Putamen (tissue), 1 donor: ENCODE measurements at regions not wholly inside any gene's neighbourhood (a gene's known extent, or its start where the extent isn't known, plus 50 kb on each side); places are given as distances from the start of the nearest gene placed in this dataset.
"Not testable (repeated sequence)": the region's sequence is repeated elsewhere in the genome, so short reads cannot be mapped to it uniquely, and the experiment has no call there.

ENCODE experiments used
- DNase-seq: peaks from one replicate; pipeline ENCODE4 v3.0.0-alpha.2; 2016; ENCODE audit warnings: low spot score

DNA sequence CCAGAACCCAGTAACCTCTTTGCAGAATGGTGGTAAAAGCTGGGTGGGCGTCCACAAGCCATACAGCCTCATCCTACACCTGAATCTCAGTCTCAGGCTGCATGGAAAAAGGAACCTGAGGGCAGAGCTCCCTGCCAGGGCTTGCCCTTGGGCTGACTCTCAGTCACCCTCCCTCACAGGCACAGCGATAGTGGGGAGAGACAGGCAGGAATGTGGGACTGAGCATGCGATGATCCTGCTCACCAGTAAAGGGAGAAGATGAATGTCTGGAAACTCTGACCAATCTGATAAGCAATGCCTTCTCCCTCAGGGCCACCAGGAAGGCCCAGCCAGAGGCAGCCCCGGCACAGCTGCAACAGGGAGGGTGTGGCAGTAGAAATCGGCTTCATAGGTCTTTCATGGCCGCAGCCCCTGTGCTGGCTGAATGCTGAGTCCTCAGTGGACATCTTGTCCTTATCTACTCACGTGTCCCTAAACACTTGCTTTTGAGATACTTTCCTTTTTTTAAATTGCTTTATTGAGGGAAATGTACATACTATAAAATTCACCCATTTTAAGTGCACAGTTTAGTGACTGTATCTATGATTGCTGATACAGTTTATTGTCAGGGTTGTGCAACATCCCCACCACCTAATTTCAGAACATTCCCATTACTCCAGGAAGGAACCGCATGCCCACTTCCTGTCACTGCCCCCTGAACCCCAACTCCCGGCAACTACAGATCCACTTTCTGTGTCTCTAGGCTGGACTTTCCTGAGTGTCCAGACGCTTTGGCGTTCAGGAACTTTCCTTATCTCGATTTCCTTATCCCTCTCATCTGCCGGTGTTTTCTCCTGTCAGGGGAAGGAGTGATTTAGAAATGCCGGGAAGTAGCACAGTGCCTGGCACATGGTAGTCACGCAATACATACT, 258.1 kb downstream of the PCNX1 start:
- peak; percentile 33 for DNase-seq

DNA sequence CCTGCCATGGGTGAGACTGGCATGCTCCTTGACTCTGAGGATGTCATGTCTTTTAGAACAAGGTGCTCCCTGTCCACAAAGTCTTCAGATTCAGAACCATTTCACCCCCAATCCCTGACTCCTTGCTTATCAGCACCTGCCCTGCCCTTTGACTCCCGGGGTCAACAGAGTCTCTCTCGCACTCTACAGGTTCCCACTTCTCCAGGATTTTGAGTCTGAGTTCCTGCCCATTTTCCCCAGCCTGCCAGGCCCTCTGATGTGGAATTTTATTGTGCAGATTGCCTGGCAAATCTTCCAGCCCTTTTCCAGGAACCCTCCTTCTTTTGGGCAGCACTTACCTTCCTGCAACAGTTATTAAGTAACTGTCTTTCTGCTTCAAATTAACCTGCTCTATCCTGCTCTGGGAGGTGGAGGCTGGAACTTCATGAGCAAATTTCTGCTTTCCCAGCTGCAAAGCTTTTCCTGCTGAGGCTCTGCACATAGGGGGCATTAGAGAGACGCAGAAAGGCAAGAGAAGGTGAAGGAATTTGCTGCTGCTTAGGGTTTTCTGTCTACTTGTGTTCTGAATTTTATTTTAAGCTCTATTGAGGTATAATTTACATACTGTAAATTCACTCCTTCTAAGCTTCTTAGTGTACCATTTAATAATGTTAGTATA, 259.1 kb downstream of the PCNX1 start:
- peak; percentile 79 for DNase-seq

DNA sequence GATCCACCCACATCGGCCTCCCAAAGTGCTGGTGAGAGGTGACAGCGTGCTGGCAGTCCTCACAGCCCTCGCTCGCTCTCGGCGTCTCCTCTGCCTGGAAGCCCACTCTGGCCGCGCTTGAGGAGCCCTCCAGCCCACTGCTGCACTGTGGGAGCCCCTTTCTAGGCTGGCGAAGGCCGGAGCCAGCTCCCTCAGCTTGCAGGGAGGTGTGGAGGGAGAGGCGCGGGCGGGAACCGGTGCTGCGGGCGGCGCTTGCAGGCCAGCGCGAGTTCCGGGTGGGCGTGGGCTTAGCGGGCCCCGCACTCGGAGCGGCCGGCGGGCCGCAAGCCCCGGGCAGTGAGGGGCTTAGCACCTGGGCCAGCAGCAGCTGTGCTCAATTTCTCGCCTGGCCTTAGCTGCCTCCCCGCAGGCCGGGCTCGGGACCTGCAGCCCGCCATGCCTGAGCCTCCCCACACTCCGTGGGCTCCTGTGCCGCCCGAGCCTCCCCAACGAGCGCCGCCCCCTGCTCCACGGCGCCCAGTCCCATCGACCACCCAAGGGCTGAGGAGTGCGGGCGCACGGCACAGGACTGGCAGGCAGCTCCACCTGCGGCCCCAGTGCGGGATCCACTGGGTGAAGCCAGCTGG, 260.2 kb downstream of the PCNX1 start:
- DNase-seq: not testable (repeated sequence)

DNA sequence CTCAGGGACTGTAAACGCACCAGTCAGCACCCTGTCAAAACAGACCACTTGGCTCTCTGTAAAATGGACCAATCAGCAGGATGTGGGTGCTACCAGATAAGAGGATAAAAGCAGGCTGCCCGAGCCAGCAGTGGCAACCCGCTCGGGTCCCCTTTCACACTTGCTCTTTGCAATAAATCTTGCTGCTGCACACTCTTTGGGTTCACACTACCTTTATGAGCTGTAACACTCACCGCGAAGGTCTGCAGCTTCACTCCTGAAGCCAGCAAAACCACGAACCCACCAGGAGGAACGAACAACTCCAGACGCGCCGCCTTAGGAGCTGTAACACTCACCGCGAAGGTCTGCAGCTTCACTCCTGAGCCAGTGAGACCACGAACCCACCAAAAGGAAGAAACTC, 260.9 kb downstream of the PCNX1 start:
- not testable (repeated sequence) for DNase-seq

DNA sequence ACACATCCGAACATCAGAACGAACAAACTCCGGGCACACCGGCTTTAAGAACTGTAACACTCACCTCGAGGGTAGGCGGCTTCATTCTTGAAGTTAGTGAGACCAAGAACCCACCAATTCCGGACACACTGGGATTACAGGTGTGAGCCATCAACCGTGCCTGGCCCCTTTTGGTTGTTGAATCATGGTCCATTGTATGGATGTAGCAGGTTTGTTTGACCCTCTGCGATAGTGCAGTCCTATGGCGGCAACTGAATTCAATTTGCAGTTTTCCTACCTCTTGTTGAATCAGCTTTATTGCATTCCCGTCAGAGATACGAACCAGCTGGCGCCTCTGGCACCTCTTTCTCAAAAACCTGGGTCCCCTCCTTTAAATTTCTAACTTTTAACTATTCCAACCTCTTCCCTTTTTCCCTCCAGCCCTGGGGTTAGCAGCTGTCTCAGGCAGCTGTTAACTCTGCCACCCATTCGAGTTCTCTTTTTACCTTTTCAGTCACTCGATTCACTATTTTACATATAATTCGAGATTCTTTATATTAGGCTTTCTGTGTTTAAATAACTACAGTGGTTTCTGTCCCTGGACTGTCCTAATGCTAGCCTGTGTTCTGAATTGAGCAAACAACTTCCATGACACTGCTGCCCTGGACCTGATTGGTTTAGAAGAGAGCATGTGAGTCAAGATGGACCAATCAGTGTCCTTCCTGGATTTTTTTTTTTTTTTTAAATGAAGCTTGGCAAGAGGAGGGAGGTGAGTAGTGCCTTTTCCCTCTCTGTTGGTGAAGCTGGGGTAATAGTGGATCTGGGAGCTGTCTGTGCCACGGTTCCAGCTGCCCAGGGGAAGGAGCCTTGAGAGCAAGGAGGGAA, 261.5 kb downstream of the PCNX1 start:
- DNase-seq: no peak

DNA sequence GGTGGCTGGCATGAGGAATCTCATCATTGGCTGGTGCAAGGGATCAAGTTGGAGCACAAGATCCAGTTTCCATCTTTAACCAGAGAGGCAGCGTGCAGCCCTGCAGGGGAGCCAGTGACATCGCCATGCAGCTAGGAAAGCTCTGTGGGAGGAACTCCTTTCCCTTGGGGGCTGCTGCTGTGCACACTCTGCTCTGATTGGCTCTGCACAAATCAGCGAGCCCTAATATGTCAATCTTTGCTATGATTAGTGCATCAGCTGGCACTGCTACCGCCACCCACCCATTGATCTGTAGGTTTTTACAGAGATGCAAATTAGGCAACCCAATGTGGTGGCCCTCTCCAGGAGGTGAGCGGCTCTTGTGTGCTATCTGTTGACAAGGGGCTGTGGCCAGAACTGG, 262.6 kb downstream of the PCNX1 start:
- DNase-seq: peak; percentile 83

DNA sequence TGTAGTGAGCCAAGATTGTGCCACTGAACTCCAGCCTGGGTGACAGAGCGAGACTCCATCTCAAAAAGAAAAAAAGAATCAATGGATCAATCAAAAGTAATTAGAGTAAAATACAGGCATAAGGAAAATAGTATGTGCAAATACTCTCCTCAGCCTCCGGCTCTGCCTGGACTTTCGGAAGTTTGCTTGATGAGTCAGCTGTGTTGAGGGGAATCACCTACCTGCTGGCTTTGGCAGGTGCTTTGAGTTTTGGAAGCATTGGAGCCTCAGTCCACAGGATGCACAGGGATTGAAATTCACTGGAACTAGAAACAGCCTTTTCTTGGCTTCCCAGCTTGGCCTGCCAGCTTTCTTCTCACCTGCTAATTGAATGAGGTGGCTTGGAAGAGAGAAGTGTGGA, 268.2 kb downstream of the PCNX1 start:
- DNase-seq: no peak

DNA sequence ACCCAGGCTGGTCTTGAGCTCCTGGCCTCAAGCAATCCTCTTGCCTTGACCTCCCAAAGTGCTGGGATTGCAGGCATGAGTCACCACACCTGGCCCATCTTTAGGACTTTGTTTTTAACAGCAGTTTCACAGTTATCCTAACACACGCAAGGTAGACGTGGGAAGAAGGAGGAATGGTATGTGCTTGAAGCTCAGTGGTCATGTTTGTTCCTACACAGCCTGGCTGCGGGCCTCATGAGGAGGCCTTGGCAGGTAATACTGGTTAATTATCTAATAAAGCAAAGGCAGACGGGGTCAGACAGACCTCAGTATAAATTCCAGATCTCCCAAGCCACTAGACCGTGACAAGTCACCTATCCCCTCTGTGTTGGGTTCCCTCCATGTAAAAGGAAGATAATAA, 271.8 kb downstream of the PCNX1 start:
- DNase-seq: no peak

DNA sequence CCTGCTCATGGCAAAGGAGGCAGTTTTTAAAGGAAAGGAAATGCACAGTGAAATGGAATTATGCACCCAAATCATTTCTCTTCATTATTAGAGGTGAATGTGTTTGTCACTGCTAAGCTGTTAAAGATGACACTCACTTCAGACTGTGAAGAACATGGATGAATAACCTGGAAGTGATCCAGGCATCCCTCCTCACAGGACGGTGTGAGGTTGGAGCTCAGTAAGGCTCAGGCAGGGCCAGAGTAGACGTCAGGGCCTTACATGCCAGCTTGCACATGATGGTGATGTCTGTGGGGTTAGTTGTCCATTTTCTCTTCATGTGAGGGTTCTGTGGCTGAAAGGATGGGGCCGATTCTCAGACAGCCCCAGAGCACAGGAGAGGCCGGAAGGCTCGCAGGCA, 273.1 kb downstream of the PCNX1 start:
- DNase-seq: no peak

DNA sequence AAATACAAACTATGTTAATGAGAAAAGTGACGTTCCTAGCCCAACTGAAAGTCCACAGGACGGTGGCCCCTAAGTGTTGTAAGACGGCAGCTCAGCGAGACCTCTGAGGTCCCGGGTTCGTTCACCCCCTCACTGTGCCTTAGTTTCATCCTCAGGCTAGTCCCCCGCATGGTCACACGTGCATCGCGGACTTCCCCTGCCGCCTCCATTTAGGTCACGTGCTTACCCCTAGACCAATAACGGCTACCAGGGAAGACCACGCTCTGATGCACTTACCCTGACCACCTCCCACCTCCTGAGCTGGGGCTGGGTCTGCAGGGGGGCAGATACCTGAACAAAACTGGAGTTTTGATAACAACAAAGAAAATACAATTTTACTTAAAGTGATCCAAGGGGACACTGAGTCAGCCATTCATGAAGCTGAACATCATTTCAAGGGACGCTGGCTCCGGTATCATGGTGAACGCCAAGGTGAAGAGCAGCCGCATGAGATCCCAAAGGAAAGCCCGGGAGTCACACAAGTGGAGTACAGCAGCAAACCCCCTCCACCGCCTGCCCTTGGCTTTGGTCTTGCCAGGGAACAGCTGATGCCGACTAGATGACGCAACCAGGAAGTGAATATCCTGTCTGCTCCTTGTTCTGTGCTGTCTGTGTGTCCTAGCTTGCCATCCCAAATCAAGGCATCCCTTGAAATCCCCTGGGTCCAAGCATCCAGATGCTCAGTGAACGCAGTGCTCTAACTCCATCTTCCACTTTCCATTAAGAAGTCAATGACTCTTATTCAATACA, 274.1 kb downstream of the PCNX1 start:
- no peak for DNase-seq

DNA sequence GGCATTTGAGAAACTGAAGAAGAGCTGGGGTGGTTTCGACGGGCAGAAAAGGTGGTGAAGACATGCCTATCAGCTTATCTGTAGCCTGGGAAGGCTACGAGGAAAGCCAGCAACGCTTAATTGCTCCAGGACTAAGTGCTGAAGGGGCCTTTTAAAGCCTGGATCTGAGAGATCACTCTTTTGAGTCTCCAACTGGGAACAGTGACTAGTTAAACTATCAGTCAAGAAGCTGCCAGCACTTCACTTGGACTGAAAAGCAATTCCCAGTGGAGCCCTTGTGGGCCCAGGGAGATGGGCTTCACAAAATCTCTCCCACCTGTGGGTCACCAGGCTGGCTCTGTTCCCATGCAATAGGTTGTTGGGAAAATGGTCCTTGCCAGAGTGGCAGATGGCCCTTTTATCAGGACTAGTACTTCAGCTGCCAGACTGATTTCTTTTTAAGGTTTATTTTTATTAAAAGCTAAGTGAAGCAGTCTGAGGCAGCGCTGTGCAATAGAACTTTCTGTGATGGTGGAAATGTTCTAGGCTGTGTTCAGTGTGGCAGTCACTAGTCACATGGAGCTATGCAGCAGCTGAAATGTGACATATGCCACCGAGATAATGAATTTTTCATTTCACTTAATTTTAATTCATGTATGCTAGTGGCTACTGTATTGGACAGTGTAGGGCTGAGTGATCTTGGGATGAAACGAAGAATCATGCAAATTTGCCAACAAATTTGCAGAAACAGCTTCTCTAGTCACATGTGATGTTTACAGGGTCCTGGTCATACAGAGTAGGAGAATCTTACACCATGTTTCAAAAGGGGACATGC, 276.8 kb downstream of the PCNX1 start:
- no peak for DNase-seq

DNA sequence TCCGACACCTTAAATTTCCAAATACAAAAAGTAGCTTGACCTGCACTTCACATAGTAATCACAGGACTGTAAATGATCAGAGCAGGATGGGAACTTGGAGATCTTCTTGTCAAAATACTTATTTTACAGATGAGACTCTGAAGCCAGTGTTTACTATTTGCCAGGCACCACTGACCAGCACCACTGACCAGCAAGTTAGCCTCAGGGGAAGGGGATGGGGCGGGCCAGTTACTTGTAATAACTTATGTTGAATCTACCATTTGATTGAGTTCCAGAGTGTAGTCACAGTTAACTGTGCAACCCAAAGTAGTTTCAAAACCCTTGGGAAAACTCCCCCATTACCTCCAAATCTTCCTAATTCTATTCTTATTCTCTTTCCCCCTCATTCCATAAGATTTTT, 278.4 kb downstream of the PCNX1 start:
- DNase-seq: no peak

DNA sequence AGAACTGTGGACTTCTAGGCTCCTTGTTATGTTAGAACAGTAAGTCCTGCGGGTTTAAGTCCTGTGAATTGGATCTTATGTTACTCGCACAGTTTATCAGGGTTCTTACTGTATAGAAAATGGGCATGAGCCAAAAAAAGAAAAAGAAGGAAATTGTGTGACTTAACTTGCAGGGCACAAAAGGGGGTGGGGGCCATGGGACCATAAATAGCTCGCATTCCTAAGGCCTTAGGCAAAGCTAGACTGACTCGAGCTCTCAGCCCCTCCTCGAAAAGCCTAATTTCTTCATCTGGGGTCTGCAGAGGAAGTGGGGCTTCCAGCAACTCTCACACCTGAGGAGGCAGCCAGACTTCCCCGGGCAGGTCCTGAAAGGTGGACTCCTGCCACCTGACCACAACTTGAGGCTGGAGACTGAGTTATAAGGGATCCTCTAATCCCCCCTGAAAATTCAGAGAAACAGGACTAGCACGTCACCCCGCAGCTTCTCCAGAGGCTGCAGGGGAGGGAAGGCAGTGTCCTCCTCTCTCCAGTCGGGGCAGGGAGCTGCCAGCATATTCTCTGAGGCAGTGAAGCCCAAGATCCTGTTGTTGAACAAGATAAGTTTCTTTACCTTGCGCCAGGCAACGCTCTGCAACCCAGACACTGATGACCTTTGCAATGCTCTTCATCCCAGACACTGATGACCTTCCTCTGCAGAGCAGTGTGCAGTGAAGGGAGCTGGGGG, 280.5 kb downstream of the PCNX1 start:
- DNase-seq: no peak

DNA sequence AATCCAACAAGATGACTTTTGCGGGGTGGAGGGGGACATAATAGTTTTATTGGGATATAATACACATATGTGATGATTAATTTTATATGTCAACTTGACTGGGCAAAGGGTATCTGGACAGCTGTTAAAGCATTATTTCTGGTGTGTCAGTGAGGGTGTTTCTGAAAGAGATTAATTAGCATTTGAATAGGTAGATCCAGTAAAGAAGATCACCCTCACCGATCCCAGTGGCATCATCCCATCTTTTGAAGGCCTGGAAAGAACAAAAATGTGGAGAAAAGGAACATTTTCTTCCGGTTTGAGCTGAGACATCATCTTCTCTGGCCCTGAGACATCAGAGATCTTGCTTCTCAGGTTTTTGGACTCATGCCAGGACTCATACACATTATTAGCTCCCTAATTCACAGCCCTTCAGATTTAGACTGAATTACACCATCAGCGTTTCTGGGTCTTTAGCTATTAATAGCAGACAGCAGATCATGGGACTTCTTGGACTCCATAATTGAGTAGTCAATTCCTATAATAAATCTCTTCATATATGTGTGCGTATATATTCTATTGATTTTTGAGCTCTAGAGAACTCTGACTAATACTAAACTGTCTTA, 283.6 kb downstream of the PCNX1 start:
- no peak for DNase-seq

DNA sequence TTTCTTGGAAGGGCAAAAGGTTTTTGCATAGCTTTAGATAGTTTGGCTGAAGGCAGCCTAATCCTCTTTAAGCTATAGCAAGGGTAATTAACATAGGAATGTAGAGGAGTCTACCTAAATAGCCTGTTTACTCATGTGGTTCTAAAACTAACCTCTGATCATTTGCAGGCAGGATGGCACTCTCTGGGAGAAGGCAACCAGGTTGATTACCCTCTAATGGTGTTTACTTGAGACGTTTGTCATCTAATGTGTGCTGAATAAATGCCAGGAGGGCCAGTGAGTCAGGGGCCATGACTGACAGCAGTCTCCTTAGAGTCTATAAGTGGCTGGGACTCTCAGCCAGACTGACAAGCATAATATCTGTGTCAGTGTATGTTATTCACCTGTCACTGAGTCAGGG, 286.4 kb downstream of the PCNX1 start:
- DNase-seq: no peak

DNA sequence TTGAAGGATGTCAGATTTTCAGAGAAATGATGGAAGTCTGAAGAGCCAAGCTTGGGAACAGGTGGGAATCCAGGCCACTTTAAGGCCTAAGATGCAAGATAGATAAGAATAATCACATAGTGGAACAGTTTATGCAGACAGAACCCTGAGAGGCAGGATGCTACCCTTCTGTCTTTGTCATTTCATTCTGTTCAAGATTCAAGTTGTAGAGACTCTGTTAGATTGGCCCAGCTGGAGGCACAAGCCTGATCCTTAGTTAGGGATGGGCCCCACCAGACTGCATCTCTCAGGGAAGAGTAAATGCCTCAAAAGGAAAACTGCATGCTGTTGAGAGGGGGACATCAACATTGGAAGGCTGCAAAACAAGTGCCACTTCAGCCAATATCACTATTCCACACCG, 287.0 kb downstream of the PCNX1 start:
- no peak for DNase-seq

DNA sequence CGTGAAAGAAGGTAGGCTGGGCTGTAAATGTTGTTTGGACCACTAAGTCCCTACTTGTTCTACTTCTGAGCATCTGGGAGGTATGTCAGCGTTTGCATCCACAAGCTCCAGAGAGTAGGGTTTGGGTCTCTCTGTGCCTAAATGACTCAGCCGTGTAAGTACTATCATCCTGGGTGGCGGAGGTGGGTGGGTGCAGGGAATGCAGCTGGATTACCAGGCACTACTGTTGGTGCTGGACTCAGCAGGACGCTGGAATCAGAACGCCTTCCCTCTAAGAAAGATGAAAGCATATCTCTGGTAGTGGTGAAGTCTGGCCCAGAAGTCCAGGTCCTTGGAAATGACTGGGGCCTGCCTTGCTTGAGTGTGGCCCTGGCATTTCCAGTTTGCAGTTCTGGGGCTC, 289.7 kb downstream of the PCNX1 start:
- DNase-seq: no peak

DNA sequence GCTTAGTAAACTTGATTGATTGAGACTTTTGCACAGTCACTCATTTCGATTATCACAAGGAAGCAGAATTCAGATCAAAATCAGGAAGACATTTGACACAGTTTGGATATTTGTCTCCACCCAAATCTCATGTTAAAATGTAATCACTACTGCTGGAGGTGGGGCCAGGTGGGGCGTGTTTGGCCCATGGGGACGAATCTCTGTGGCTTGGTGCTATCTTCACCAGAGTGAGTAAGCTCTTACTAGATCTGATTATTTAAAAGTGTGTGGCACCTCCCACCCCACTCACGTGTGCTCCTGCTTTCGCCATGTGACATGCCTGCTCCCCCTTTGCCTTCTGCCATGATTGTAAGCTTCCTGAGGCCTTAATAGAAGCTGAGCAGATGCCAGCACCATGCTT, 291.4 kb downstream of the PCNX1 start:
- DNase-seq: no peak

DNA sequence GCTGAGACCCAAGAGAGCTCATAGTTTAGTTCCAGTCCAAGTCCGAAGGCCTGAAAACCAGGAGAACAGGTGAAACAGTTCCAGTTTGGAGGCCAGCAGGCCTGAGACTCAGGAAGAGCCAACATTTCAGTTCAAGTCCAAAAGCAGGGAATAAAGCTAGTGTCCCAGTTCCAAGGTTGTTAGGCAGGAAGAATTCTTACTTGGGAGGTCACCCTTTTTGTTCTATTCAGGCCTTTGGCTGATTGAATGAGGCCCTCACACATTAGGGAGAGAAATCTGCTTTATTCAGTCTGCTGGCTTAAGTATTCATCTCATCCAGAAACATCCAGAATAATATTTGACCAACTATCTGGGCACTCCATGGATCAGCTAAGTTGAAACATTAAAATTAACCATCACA, 294.6 kb downstream of the PCNX1 start:
- no peak for DNase-seq
